AG04449 (cell line): ENCODE measurements at regions not wholly inside any gene's neighbourhood (a gene's known extent, or its start where the extent isn't known, plus 50 kb on each side); places are given as distances from the start of the nearest gene placed in this dataset.

ENCODE experiments used
- CTCF ChIA-PET: fragments of 350-600 bp; formaldehyde crosslinking; extraction: SDS; loops from one replicate; lab custom pipeline; 2021; ENCODE audit warnings: antibody characterized with exemption; lab: Yijun Ruan, JAX
- POLR2A ChIA-PET: fragments of 400-600, 350-600 bp; formaldehyde crosslinking; extraction: SDS; loops from one replicate; lab custom pipeline; 2020; ENCODE audit warnings: antibody characterized with exemption, inconsistent platforms; lab: Yijun Ruan, JAX
- DNase-seq: peaks from one replicate; pipeline ENCODE4 v3.0.0-alpha.2; 2010; ENCODE audit warnings: low read depth, low spot score
- H3K4me3 ChIP-seq: 2 replicates; pipeline ENCODE4 v1.5.1; 2011; ENCODE audit warnings: low read depth, mild to moderate bottlenecking, control low read depth, low read length
- TF ChIP-seq, protein P1 (sequence below): IDR thresholded peaks from one replicate; pipeline ENCODE4 v1.5.1; 2011; ENCODE audit warnings: mild to moderate bottlenecking, moderate library complexity, low read length, control low read depth, inconsistent platforms; ENCODE audit not compliant: insufficient read depth; ENCODE audit errors: missing control alignments

DNA sequence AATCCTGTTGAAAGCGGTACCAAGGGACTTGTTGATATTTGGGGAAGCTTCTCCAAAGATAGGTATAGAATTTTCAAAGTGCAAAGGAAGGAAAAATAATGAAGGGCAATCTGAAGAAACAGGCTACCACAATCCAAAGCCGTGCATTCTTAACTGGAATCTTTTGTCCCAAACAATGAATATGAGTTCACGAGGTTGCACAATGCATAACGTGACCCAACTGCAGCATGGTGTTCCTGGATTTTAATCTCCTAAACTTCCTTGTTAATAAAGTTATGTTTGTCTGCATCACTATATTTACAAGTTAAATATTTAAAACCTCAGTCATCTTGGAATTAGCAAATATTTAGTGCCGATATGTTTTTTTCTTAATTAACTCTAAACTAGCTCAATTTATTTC lies 203.7 kb downstream of the WDR11 start:
- TF ChIP-seq, protein P1, sequence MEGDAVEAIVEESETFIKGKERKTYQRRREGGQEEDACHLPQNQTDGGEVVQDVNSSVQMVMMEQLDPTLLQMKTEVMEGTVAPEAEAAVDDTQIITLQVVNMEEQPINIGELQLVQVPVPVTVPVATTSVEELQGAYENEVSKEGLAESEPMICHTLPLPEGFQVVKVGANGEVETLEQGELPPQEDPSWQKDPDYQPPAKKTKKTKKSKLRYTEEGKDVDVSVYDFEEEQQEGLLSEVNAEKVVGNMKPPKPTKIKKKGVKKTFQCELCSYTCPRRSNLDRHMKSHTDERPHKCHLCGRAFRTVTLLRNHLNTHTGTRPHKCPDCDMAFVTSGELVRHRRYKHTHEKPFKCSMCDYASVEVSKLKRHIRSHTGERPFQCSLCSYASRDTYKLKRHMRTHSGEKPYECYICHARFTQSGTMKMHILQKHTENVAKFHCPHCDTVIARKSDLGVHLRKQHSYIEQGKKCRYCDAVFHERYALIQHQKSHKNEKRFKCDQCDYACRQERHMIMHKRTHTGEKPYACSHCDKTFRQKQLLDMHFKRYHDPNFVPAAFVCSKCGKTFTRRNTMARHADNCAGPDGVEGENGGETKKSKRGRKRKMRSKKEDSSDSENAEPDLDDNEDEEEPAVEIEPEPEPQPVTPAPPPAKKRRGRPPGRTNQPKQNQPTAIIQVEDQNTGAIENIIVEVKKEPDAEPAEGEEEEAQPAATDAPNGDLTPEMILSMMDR, result no peak
- ChIA-PET CTCF (no interaction called here), POLR2A (no interaction called here)
- DNase-seq, result no peak
- H3K4me3 ChIP-seq, result no peak overlapping the region

DNA sequence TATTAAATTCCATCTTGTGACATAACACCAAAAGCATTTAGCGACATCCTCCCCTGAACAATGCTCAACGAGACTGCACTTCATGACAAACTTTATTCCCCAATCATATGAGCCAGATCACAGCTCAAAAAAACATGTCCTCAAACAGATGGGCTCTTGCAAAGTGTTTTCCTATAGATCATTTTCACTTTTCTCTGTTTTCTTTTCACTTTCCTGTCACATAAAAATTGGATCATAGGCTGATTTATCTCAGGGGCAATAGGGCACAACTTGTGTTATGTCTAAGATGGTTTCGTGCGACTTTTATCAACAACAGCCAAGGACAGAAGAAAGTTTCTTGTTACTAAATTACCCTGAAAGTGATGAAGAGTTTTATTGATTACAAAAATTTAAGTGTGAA lies 206.1 kb downstream of the WDR11 start:
- no peak for DNase-seq
- TF ChIP-seq, protein P1, result no peak
- CTCF ChIA-PET, result no interaction called here
- POLR2A ChIA-PET, result no interaction called here
- H3K4me3 ChIP-seq, result no peak overlapping the region

DNA sequence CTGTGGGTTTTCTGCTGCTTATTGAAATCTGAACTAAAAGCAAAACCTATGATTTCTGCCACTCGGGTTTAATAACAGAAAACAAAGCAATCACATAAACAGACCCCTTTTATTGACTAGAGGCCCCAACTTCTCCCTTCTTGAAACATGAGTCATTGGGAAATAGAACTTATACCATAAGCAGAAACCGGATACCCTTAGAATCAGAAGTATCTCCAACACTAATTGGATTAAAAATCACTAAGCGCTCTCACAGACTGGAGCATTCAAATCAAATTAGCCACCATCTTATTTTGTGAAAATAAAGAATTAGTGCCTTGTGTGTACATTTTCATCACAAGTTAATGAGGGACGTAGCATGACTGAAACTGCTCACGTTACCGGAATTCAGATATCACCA lies 206.9 kb downstream of the WDR11 start:
- CTCF ChIA-PET, result no interaction called here
- TF ChIP-seq, protein P1, result no peak
- no peak overlapping the region for H3K4me3 ChIP-seq
- no peak for DNase-seq
- POLR2A ChIA-PET, result no interaction called here

DNA sequence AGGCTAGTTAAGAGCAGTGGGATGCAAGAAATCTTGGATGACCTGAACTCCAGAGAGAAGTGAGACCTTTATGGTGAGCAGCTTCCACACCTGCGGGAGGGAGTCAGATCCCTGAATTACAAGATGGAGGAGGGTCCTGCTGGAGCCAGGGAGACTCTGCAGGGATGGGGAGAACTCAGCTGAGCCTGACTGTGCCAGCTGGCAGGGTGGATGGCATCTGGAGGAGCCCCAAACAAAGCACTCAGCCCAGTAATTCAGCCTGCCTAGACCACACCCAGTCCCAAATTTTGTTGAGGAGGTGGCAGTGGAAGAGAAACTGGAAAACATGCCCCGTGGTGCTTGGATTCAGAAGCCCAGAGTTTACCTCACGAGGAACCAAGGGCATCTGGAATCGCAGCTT lies 208.2 kb downstream of the WDR11 start:
- no peak for DNase-seq
- TF ChIP-seq, protein P1, result no peak
- CTCF ChIA-PET, result no interaction called here
- H3K4me3 ChIP-seq, result no peak overlapping the region
- POLR2A ChIA-PET, result no interaction called here

DNA sequence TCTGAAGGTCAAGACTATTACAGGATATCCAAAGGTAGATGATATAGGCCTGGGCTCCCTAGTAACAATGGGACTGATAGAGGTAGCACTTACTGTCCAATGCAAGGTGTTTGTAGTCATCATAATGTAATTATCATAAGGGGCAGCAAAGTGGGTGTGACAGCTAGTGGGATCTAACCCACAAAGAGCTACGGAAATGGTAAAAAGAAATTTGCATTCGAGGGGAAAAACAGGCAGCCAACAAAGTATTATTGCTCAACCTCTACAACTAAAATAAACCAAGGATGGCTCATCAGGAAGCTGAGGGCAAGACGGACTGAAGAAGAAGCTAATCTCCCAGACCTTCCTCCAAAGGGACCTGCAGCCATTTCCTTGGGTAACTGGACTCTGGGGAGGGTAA lies 211.0 kb downstream of the WDR11 start:
- ChIA-PET CTCF (no interaction called here), POLR2A (no interaction called here)
- no peak overlapping the region for H3K4me3 ChIP-seq
- TF ChIP-seq, protein P1, result no peak
- no peak for DNase-seq

DNA sequence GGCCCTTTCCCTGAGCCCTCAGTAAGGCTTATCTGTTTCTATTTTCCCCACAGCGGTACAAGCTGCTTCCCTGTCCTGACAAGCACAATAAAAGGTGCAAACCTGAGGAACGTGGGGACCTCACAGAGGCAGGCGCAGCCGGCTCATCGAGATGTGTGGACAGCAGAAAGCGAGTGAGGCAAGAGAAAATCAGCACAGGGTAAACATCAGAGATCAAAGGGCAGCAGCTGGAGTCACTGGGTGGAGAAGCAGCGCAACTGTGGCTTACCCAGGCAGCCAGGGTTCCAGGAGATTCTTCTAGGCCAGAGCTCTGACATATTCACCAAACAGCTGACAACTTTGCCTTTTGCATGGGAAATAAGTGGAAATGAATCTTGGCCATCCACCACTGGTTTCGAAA lies 212.6 kb downstream of the WDR11 start:
- POLR2A ChIA-PET, result no interaction called here
- TF ChIP-seq, protein P1, result no peak
- no peak overlapping the region for H3K4me3 ChIP-seq
- CTCF ChIA-PET, result no interaction called here
- DNase-seq, result no peak
